ENCODE measurements at regions not wholly inside any gene's neighbourhood (a gene's known extent, or its start where the extent isn't known, plus 50 kb on each side); places are given as distances from the start of the nearest gene placed in this dataset.

GRCh38 chr3:56890448-56891091 lies 88.8 kb upstream of the ARHGEF3 start:
- TF ChIP-seq CTCF (IDR thresholded peaks at IDR 0.05; ENCODE audit: unreplicated experiment): no peak
- Mint-ChIP-seq H3K9me3 (no peaks in the 10 kb centered on the region), H3K27me3 (ENCODE audit: low read depth) (peaks cover 7% of the 10 kb centered on the region), H3K27ac (no peak overlapping the region), H3K4me3 (no peak overlapping the region), H3K36me3 (no peaks in the 10 kb centered on the region), H3K4me1 (peaks cover 58% of the 10 kb centered on the region)
- DNase-seq (ENCODE audit: low spot score in 2 of 2, unreplicated experiment in 2 of 2): no peak

DNA sequence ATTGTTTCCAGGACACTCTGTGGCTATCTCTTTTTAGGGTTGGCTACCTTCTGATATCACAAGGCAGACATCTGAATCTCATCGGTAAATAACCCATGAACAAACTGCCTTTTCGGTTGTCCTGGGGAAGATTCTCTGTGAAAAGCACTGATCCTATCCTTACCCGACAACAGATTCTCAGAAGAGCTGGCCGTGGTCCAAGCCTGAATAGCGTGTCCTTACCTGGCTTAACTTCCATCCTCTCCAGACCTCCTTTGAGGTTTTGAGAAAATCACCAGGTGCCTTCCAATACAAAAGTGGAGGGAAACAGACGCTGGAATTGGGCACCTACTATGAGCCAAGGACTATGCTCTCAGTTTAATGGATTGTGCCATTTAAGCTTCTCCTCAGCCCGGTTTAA lies 87.4 kb upstream of the ARHGEF3 start:
- no peak for TF ChIP-seq CTCF (IDR thresholded peaks at IDR 0.05; ENCODE audit: unreplicated experiment)
- H3K36me3 Mint-ChIP-seq: no peaks in the 10 kb centered on the region
- H3K4me1 Mint-ChIP-seq: peaks cover 62% of the 10 kb centered on the region
- peak in 1 of 2 experiments; percentile 45 for DNase-seq (ENCODE audit: low spot score in 2 of 2, unreplicated experiment in 2 of 2)
- no peak overlapping the region for H3K27ac Mint-ChIP-seq
- H3K27me3 Mint-ChIP-seq (ENCODE audit: low read depth): peaks cover 7% of the 10 kb centered on the region
- H3K9me3 Mint-ChIP-seq: no peaks in the 10 kb centered on the region
- H3K4me3 Mint-ChIP-seq: no peak overlapping the region

- Mint-ChIP-seq H3K4me3 (no peak overlapping the region), H3K4me1 (peaks cover 56% of the 10 kb centered on the region), H3K27ac (no peak overlapping the region), H3K9me3 (no peaks in the 10 kb centered on the region), H3K27me3 (ENCODE audit: low read depth) (peaks cover 7% of the 10 kb centered on the region), H3K36me3 (no peaks in the 10 kb centered on the region)
- no peak for TF ChIP-seq CTCF (IDR thresholded peaks at IDR 0.05; ENCODE audit: unreplicated experiment)
- no peak for DNase-seq (ENCODE audit: low spot score in 2 of 2, unreplicated experiment in 2 of 2)
These were observed 85.8 kb upstream of the ARHGEF3 start for GRCh38 chr3:56887402-56888025.

- Mint-ChIP-seq H3K9me3 (no peaks in the 10 kb centered on the region), H3K4me1 (peaks cover 48% of the 10 kb centered on the region), H3K36me3 (no peaks in the 10 kb centered on the region), H3K27me3 (ENCODE audit: low read depth) (peaks cover 7% of the 10 kb centered on the region), H3K4me3 (no peak overlapping the region), H3K27ac (no peak overlapping the region)
- no peak for TF ChIP-seq CTCF (IDR thresholded peaks at IDR 0.05; ENCODE audit: unreplicated experiment)
- no peak for DNase-seq (ENCODE audit: low spot score in 2 of 2, unreplicated experiment in 2 of 2)
These were observed 84.6 kb upstream of the ARHGEF3 start for GRCh38 chr3:56886314-56886713.

- Mint-ChIP-seq H3K4me1 (peaks cover 43% of the 10 kb centered on the region), H3K36me3 (no peaks in the 10 kb centered on the region), H3K4me3 (no peak overlapping the region), H3K27me3 (ENCODE audit: low read depth) (peaks cover 7% of the 10 kb centered on the region), H3K27ac (no peak overlapping the region), H3K9me3 (no peaks in the 10 kb centered on the region)
- DNase-seq (ENCODE audit: low spot score in 2 of 2, unreplicated experiment in 2 of 2): no peak
- TF ChIP-seq CTCF (IDR thresholded peaks at IDR 0.05; ENCODE audit: unreplicated experiment): no peak
These were observed 84.1 kb upstream of the ARHGEF3 start for GRCh38 chr3:56885879-56886278.
